Activated CD4-positive, alpha-beta T cell treated with anti-CD3 and anti-CD28 coated beads for 24 hours (primary cell): ENCODE measurements at regions not wholly inside any gene's neighbourhood (a gene's known extent, or its start where the extent isn't known, plus 50 kb on each side); places are given as distances from the start of the nearest gene placed in this dataset.
"Not testable (repeated sequence)": the region's sequence is repeated elsewhere in the genome, so short reads cannot be mapped to it uniquely, and the experiment has no call there.

Experiments used
- DNase-seq, 2 donors: peaks; one replicate each; pipeline ENCODE4 v3.0.0-alpha.2; 2020; ENCODE audit warnings: low read depth in 2 of 2

DNA sequence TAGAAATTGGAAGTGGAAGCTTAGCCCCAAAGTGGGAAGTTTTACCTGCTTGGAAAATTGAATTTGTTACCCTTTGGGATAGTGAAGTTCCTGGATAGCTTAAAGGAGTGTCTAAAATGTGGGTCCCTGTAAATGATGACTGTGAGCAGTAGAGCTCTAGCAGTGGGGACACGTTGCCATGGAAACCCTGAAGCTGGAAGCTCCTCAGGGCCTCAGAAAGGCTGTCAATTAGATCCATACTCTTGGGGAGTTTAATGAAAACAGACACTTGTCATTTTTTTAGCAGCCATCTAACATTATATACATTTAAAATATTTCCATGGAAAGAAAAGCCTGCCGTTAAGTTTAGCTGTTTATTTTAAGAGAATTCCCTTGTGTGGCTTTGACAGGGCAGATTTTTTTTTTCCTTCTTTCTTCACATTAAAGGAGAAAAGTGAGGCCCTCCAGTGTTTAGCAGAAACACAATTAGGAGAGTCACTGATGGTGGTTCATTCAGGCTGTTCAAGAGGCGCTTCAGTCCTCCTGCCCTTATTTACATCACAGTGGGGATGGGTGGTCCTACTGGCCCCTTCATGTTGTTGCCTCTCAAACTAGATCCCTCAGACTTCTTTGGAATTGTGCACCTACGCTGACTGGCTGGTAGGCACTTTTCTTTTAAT, 518.4 kb downstream of the CCSER2 start:
- no peak for DNase-seq

DNA sequence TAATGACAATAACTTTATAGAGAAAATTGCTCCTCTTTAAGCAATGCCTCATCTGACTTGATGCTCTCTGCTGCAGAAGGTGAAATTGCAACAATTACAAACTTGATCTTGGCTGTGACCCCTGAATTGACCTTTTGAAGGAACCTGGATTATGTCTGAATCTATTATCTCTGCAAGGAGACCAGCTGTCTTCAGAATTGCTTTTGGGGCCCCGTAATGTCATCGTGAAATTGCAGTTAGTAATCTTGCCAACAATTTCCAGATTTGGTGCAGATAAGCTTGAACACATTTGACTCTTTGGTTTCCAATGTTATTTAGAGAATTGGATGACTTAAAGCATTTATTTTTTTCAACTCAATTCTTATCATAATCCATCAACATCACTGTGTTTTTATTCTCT, 520.6 kb downstream of the CCSER2 start:
- DNase-seq, result no peak

DNA sequence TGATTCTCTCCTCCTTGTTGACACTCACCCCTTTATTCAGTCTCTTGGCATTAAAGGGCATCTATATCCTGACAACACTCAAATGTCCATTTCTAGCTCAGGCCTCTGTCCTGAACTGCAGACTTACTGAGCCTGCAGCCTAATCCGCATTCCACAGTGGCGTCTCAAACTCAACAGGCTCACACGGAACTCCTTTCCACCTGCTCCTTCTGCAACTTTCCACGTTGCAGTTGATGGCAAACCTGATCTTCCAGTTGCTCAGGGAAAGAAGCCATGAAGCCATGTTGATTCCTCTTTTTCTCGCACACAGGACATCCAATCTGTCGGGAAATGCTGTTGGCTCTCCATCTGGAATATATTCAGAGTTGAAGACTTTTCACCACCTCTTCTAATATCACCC, 522.4 kb downstream of the CCSER2 start:
- no peak for DNase-seq

DNA sequence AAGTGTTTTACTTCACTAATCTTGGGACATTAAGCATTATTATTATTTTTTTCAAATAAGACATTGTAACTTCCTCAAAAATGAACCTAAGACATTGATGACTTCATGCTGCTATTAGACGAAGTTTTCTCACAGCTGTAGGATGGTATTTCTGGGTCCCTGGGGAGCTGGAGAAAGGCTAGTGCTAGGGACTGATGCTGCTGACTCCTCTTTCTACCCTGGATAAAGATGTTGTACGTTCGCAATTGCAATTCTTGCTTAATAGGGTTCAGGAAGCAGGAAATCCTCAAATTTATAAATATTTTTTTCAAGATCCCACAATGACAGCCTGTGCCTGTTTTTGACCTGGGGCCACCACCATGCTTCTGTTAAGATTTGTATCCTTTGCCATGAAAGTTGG, 526.0 kb downstream of the CCSER2 start:
- DNase-seq, result no peak

DNA sequence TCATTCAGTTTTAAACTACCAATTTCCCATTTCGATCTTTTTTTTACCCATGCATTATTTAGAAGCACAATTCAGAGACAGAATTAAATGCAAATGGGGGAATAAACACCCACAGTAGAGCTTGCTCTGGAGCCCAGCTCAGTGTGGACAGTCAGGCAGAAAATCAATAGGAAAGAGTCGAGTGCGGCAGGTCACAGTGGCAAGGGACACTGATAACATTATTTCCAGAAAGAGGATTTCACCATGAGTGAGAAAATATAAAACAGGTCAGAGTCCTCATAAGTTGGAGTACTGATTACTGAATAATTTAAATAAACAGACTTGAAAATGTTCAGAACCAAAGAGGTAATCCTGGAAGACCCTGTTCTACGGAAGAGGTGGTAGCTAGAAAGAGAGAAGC, 532.5 kb downstream of the CCSER2 start:
- DNase-seq, result no peak

DNA sequence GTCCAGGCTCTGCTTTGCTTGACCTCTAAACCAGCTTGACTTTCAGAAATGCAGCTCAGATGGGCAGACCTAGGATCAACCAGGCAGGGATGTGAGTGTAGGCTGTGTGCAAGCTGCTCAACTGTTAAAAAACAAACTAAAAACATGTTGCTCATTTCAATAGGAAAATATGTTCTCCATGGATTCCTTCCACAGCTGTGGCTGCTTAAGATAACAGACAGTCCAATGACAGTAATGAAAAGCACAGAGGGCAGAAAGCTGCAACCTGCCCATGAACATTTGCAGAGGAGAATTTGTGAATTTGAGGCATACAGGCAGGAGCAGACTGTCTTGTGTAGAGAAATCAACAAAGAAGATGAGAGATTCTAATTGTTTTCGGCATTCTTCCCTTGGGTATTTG, 534.2 kb downstream of the CCSER2 start:
- no peak for DNase-seq

DNA sequence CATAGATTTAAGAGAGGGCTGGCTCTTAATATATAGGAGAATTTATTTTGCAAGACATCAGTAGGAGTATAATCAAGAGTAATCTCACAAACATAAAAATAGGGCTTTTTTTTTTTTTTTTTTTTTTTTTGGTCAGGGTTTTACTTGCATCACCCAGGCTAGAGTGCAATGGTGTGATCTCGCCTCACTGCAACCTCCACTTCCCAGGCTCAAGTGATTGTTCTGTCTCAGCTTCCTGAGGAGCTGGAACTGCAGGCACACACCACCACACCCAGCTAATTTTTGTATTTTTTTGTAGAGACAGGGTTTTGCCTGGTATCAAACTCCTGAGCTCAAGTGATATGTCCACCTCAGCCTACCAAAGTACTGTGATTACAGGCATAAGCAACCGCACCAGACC, 535.3 kb downstream of the CCSER2 start:
- no peak for DNase-seq

DNA sequence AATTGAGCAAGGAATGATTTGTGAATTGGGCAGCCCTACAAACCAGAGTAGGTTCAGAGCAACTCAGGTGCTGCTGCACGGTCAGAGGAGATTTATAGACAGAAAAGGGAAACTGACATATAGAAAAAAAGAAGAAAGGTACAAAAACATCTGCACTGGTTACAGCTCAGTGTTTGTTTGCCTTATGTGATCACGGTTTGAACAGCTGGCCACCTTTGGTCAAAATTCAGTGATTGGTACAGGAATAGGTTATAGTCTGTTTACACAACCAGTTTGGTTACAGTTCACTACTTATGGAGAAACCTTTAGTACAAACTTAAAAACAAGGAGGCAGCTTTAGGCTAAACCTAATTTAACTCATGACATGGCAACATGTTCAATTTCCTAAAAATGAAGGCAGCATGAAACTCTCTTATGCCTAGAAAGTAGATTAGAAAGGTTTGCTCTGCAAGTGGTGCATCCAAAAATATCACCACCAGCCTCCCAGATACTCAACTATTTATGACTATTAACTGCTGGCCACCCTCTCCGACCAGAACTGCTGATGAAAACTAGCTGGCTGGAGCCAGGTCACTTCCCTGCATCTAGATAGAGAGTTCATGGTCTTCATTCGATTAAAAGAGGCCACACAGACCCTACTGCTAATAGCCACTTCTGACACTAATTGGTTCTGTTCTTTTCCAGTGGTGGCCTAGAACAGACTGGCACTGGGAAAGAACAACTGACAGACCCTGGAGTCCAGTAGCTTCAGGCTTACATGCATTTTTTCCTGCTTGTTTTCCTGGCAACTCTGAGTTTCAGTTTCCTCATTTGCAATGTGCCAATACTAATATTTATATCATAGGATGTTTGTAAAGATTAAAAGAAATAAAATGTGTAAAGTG, 548.0 kb downstream of the CCSER2 start:
- DNase-seq, result no peak

DNA sequence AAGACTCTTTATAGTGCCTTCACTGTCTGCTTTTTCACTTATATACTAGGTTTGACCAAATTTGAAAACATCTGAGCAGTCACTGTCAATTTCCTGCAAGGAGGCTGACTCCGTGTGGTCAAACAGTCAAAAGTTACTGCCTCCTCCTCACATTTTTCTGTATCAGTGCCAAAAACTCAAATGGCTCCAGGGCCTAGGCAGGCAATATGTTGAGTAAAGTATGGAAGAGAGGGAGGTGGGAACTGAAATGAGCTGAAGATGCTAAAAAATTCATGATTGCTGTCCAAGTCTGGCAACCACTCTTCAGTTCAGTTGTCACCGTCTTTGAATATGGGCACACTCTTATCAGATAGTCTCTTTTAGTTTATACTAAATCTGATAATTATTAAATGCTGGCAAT, 551.6 kb downstream of the CCSER2 start:
- no peak for DNase-seq

DNA sequence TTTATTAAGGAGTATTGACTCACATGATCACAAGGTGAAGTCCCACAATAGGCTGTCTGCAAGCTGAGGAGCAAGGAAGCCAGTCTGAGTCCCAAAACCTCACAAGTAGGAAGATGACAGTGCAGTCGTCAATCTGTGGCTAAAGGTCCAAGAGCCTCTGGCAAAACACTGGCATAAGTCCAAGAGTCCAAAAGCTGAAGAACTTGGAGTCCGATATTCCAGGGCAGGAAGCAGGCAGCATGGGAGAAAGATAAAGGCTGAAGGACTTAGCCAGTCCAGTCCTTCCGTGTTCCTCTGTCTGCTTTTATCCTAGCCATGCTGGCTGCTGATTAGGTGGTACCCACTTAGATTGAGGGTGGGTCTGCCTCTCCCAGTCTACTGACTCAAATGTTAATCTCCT, 553.3 kb downstream of the CCSER2 start:
- DNase-seq, result not testable (repeated sequence)

DNA sequence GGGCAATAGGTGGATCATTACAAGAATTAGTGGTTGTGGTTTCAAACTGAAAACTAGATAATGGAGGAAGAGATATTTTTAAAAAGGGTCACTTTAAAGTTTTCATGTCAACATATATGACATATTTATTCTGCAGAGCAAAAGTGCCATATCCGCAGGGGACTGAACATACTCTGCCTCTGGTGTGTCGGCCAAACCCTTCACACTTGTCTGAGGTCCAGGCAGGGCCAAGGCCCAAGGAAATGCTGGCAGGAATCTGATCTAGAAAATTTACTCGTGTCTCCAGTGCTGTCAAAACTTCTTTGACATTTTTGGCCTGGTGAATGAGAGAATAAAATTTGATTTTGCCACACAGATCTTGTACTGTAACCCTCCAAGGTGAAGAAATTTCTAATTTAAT, 562.3 kb downstream of the CCSER2 start:
- DNase-seq, result no peak

DNA sequence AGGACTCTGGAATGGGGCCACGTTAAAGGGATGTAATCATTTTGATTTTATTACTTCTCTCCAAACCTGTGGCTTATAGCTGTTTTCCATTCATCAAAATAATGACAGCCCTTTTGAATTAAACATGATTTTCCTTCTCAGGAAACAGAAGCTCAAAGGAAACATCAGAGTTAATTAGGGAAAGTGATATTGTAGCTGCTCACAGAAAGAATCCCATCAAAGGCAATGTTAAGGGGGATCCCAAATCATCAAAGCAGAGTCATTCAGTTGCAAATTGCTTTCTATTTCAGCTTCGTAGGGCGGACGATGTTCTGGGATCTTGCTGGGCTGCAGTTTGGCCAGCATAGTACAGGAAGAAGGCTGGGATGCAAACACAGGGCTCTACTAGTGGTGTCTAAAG, 563.2 kb downstream of the CCSER2 start:
- no peak for DNase-seq

DNA sequence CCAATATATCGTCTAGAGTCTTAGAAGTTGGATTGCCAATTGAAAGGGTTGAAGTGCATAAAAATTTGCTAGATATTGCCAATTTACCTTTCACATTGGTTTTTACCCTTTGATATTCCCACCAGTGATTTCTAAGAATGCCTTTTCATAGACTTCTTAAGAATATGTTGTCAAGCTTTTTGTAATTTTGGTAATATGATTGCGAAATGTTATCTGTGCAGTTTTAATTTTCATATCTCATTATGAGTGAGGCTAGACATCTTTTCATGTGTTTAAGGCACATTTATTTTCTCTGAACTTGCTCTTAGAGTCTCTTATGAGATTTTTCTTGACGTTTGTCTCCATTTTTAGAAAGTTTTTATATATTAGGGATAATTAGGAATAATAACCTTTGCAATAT, 567.2 kb downstream of the CCSER2 start:
- DNase-seq, result no peak

DNA sequence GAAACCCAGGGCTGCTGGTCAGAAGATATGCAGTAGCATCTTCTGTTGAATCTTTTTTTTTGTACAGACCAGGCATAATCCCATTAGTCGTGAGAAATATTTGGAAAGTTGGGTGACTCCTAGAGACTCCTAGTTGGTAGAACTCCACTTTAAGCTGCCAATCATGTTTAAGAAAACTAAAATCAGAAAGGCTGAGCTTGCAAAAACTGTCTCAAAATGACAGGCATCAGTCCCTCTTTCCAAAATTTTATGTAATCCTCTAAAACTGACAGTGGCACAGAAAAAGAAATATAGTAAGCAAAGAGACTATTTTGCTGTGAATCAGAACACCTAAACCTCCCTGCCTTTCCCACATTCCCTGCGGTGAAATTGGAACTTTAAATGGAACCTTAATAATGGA, 568.5 kb downstream of the CCSER2 start:
- no peak for DNase-seq

DNA sequence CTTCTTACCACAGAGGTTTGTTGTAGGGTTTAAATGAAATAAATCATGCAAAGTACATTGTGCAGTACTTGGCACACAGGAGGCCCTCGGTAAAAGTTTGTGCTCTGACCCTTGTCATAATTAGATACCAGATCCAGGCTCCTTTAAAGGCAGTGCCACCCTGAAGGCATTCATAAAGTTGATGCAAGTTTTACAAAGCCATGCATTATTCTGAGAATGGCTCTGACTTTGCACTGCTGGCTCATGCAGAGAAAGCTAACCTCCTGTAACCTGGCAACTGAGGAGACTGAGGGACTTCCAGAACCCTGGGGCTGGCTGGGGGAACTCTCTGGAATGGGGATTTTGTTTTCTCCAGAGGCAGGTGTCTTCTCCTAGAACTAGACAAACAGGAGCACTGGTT, 570.9 kb downstream of the CCSER2 start:
- DNase-seq, result no peak

DNA sequence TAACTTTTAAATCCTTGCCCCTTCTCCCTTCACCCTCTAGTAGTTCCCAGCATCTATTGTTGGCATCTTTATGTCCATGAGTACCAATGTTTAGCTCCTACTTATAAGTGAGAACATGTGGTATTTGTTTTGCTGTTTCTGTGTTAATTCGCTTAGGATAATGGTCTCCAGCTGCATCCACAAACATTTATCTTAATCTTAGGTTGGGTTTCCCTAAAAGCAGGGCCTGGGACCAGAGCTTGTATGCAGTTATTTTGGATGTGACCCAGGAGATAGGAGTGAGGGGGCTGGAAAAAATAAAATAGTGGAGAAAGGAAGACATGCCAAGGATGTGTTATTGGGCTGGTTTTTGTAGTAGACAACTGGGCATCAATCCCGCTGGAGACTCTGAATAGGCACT, 571.8 kb downstream of the CCSER2 start:
- no peak for DNase-seq

DNA sequence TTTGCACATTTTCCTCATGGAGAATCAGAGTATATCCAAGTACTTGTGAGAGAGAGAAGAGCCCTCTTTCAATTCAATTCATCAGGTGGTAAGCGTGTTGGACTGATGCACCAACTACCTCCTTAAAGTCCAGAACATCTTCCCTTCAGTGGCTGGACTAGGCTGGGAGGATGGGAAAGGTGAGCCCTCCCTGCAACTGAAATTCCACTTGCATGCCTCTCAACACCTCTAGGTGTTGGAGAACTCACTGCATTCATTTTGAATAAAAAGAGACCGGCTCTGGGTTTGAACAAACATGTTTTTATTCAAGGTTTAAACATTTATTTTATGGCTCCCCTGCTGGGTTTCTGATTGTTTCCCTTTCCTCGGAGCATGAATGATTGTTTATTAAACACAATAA, 573.5 kb downstream of the CCSER2 start:
- no peak for DNase-seq

DNA sequence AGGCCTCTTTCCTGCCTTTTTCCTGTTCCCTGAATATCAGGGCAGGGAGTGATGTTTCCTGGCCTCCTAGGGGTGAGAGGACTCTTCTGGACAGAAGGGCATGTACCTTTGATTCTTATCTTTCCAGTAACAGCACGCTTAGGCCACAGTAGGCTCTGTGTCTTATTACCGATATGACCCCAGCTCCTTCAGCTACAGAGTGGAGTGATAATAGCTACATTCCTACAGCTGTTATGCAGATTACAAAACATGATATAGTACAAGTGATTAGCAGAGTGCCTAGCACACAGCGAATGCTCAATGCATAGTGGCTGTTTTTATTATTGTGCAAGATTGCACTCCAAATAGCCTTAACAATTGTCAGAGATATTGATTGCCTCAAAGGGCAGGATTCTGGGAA, 574.2 kb downstream of the CCSER2 start:
- no peak for DNase-seq

DNA sequence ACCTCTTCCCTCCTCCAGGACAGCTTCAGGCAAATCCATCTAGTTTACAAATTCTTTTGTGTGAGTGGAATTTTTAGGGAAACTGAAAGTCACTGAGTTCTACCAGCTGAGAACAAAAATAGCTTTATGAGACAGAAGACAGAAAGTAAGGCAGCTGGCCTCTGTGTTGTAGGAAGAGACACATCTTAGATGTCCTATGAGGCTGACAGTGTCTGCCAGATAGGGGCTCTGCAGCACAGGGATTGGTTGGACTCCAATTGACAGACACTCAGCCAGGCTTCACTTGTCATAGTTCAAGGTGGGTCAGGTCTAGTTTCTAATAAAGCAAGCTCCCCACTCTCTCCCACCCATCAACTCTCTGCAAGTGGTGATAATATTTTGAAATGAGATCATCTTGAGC, 574.9 kb downstream of the CCSER2 start:
- DNase-seq, result no peak

DNA sequence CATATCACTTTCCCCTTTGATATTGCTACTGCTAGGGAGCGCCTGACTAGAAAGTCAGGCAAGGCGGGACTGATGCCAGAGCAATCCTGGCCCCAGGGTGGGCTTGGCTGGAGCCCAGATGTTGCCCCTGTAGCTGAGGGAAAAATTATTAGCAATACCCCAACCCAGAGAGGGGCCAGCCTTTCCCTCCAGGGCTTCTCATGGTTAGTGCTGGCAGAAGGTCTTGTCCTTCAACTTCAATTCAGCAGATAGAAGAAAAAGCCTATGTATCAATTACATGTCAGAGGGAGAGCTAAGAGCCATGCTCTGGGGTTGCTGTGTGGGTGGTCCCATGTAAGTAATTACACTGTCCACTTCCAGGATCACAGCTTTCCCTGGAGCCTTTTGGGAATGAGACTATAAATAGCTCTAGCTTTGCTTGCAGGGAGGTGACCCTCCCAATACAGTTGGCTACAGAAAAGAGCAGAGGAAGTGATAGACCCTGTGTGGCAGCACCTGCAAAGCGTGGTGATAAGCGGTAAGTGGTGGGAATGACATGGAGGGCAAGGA, 579.1 kb downstream of the CCSER2 start:
- DNase-seq, result no peak

DNA sequence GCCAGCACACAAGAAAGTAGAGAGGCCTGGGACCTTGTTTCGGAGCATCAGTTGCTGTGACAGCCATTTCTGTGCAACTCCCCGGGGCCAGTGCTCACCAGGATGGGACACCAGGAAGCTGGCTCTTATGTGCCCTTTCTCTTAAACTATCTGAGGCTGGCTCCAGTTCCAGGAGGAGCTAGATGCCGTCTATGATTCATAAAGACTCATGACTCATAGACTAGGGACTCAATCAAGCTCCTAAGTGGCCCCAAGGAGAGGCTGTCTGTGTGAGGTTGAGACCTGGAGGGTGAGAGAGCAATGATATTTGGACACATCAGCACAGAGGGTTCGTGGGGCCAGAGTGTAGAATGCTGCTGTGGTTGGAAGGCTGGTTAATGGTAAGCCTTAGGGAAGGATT, 580.1 kb downstream of the CCSER2 start:
- no peak for DNase-seq

DNA sequence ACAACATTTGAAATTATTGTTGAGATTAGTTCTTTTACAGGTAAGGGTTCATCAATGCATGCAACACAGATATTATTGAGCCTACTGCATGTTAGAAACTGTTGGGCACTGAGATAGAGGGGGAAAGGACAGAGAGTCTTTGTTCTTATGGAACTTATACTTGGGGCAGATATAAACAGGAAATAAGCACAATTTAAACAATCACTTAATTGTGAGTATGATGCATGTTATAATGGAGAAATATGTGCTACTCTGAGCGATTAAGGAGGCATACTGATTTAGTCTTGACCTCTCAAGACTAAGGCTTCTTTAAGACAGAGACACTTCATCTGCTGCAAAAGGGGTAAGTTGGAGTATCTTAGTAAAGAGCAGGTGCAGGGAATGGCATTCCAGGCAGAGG, 593.3 kb downstream of the CCSER2 start:
- no peak for DNase-seq

DNA sequence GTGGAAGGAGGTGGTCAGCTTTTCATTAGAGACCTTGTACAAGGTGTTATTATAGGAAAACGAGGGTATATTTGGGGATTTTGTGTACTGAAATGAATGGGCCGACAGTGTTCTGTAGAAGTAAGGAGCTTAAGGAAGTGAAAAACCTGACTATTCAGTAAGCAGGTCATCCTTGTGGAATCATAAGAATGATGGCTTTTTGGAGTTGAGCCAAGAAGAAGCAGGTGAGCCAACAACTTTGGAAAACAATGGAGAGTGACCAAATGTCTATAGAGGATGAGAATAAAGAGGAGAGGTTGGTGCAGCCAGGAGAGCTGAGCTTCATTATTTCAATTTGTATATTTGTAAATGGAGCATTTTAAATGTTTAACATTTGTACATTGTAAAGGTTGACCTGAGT, 595.7 kb downstream of the CCSER2 start:
- DNase-seq, result no peak
